ENCODE measurements at regions not wholly inside any gene's neighbourhood (a gene's known extent, or its start where the extent isn't known, plus 50 kb on each side); places are given as distances from the start of the nearest gene placed in this dataset.

GRCh38 chr3:150049317-150049716 lies 78.6 kb upstream of the PFN2 start:
- H2AK5ac ChIP-seq (ENCODE audit: low read depth, low read length), result no peak overlapping the region
- no peak overlapping the region for H3K56ac ChIP-seq (replicated peaks; ENCODE audit: insufficient read length, low read depth, low read length)
- H3K4me1 ChIP-seq (replicated peaks in 1 of 4; ENCODE audit: control insufficient read depth in 3 of 4, insufficient read depth in 4 of 4, low read length in 3 of 4), result peaks cover 0 to 3% (median 0%) of the 10 kb centered on the region in 4 experiments; a peak in 2 of 7 replicates
- no peak overlapping the region for H2BK120ac ChIP-seq (replicated peaks; ENCODE audit: low read depth, low read length)
- no peaks in the 10 kb centered on the region for H3K27me3 ChIP-seq (replicated peaks in 1 of 4; ENCODE audit: control insufficient read depth in 3 of 4, extremely low read depth in 1 of 4, insufficient read depth in 3 of 4, low read length in 3 of 4)
- 81% methylated on average over 1 of the region's 1 CpG; no CpG with 5 or more reads in 1 of the 2 experiments for WGBS, 2 experiments (ENCODE audit: extremely low coverage in 1 of 2, insufficient coverage in 1 of 2, insufficient read length in 1 of 2, insufficient replicate concordance in 2 of 2, low coverage in 1 of 2, low lambda C conversion rate in 2 of 2, missing lambda C conversion rate in 1 of 2)
- no peaks in the 10 kb centered on the region for H3K79me2 ChIP-seq (ENCODE audit: control insufficient read depth in 1 of 2, insufficient read depth in 2 of 2, low read length in 2 of 2)
- H2BK15ac ChIP-seq (ENCODE audit: low read length), result no peak overlapping the region
- no peaks in the 10 kb centered on the region for H3K9me3 ChIP-seq (ENCODE audit: insufficient read depth in 2 of 2, low read depth in 1 of 2, low read length in 1 of 2)
- no peaks in the 10 kb centered on the region for H3K79me1 ChIP-seq (ENCODE audit: low read depth, low read length)
- H3K14ac ChIP-seq (ENCODE audit: insufficient read length), result no peak overlapping the region
- H4K8ac ChIP-seq (ENCODE audit: extremely low read depth, insufficient read depth, low read length), result no peak overlapping the region
- FAIRE-seq, result no peak
- no peak overlapping the region for H2BK20ac ChIP-seq (ENCODE audit: low read length)
- no peak overlapping the region for H3K23ac ChIP-seq (ENCODE audit: insufficient read length)
- H3K27ac ChIP-seq (ENCODE audit: low read depth, low read length), result no peak overlapping the region
- H3K23me2 ChIP-seq (ENCODE audit: low read depth, low read length), result no peaks in the 10 kb centered on the region; the same call in 1 of the 2 replicates
- no peak overlapping the region for H3K4ac ChIP-seq (replicated peaks; ENCODE audit: insufficient read length, low read depth, low read length)
- no peak overlapping the region for H2BK12ac ChIP-seq (ENCODE audit: low read depth, low read length)
- no peak overlapping the region for H3K9ac ChIP-seq (replicated peaks in 1 of 4; ENCODE audit: extremely low read depth in 1 of 4, low read depth in 3 of 4, low read length in 3 of 4)
- H3K4me2 ChIP-seq (ENCODE audit: insufficient read depth in 1 of 2, low read depth in 2 of 2, low read length in 2 of 2), result no peak overlapping the region
- no peak overlapping the region for H4K91ac ChIP-seq (replicated peaks; ENCODE audit: insufficient read length, low read length)
- H2AFZ ChIP-seq (ENCODE audit: low read length), result no peak overlapping the region
- H2BK5ac ChIP-seq (ENCODE audit: low read depth, low read length), result no peak overlapping the region
- no peak for DNase-seq (ENCODE audit: low read depth in 1 of 2, low spot score in 2 of 2)
- no peaks in the 10 kb centered on the region for H3K36me3 ChIP-seq (ENCODE audit: control insufficient read depth in 2 of 4, insufficient read depth in 4 of 4, low read length in 3 of 4)
- no peak overlapping the region for H3K18ac ChIP-seq (ENCODE audit: extremely low read depth, low read length)
- H4K5ac ChIP-seq (ENCODE audit: insufficient read length, low read depth, low read length), result no peak overlapping the region
- CTCF ChIA-PET (ENCODE audit: partially characterized antibody), result interaction anchor here (1.0 kb wide), 1 partner anchor 54 kb away, joined by 3 read pairs; no protein-coding TSS in a partner anchor
- H4K20me1 ChIP-seq (replicated peaks in 1 of 2; ENCODE audit: control insufficient read depth in 1 of 2, insufficient read depth in 2 of 2, low read length in 2 of 2), result no peaks in the 10 kb centered on the region
- POLR2A ChIA-PET (ENCODE audit: partially characterized antibody), result no interaction called here
- TF ChIP-seq JUN (IDR thresholded peaks at IDR 0.05; ENCODE audit: low read depth, low read length), result no peak
- H3K4me3 ChIP-seq (ENCODE audit: extremely low read depth in 1 of 4, insufficient read depth in 2 of 4, low read depth in 3 of 4, low read length in 4 of 4), result no peak overlapping the region
